GM13977 (cell line): ENCODE measurements at regions not wholly inside any gene's neighbourhood (a gene's known extent, or its start where the extent isn't known, plus 50 kb on each side); places are given as distances from the start of the nearest gene placed in this dataset.
"Not testable (repeated sequence)": the region's sequence is repeated elsewhere in the genome, so short reads cannot be mapped to it uniquely, and the experiment has no call there.

Source experiments
- DNase-seq: peaks from one replicate; pipeline ENCODE4 v3.0.0; 2012; ENCODE audit warnings: low spot score
- in situ Hi-C: fragments of 300-500 bp; cut with MboI; formaldehyde crosslinking; loops from one replicate; pipeline ENCODE4 v1.12.0; 2022; ENCODE audit warnings: low sequenced_read_pairs, low pct_unique_long_range_greater_than_20kb, mixed read lengths, inconsistent platforms; ENCODE audit not compliant: unreplicated experiment
- TF ChIP-seq, protein P1 (sequence below): IDR thresholded peaks from 2 replicates; pipeline ENCODE4 v1.5.1; 2012; ENCODE audit warnings: mild to moderate bottlenecking, control low read depth; ENCODE audit not compliant: insufficient read depth; ENCODE audit errors: extremely low read depth, missing control alignments

DNA sequence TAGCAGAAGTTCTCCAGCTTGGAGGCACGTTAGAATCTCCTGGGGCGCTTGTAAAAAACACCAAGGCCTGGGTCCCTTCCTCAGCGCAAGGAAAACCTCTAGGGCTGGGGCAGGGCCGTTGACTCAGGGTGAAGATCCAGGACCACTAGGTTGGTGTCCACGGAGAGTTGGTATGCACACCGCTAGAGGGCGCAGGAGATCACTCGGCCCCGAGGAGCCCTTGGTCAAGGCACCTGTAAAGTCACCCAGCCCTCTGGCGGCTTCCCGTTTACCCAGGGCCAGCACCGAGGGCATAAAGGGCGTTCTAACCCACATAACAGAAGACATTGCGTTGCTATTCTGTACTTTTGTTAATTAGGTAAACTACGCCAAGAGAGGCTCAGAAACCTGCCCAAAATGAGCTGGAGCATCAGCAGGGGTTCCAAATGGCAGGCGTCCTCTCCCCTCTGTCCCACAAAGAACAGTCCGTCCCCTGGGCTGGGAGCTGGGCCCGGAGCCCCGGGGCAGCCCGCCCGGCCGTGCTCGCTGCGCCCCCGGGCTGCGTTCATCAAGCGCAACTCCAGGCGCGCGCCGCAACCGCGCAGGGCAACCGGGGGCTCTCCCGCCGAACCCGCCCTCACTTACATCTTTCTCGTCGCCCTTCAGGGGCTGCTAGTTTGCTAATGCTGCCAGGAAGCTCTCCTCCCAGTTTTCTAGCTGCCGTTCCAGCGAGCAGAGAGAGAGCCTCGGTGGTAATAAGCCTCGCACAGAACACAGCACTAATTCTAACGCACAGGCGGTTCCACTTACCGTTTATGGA, 332.1 kb downstream of the ARRDC4 start:
- TF ChIP-seq, protein P1, sequence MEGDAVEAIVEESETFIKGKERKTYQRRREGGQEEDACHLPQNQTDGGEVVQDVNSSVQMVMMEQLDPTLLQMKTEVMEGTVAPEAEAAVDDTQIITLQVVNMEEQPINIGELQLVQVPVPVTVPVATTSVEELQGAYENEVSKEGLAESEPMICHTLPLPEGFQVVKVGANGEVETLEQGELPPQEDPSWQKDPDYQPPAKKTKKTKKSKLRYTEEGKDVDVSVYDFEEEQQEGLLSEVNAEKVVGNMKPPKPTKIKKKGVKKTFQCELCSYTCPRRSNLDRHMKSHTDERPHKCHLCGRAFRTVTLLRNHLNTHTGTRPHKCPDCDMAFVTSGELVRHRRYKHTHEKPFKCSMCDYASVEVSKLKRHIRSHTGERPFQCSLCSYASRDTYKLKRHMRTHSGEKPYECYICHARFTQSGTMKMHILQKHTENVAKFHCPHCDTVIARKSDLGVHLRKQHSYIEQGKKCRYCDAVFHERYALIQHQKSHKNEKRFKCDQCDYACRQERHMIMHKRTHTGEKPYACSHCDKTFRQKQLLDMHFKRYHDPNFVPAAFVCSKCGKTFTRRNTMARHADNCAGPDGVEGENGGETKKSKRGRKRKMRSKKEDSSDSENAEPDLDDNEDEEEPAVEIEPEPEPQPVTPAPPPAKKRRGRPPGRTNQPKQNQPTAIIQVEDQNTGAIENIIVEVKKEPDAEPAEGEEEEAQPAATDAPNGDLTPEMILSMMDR, result peak; percentile 75
- in situ Hi-C loops, result no loop called here
- DNase-seq, result peak; percentile 77

DNA sequence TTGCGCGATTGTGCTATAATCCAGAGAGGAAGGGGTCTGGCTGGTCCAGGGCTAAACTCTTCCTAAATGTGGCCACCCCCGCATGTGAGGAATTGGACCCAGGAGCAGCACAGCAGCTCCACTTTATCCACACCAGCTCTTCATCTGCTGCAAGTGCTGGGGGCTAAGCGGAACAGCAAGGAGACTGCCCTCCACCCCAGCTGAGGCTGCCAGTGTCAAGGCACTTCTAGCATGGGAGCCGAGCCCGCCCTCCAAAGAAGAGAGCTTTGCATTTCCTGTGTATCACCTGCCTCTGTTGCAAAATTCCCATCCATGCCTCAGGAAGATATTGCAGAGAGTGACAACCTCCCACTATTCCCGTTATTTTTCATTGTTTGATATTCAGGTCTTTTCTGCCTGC, 333.6 kb downstream of the ARRDC4 start:
- TF ChIP-seq, protein P1, result no peak
- DNase-seq, result no peak
- in situ Hi-C loops, result no loop called here

DNA sequence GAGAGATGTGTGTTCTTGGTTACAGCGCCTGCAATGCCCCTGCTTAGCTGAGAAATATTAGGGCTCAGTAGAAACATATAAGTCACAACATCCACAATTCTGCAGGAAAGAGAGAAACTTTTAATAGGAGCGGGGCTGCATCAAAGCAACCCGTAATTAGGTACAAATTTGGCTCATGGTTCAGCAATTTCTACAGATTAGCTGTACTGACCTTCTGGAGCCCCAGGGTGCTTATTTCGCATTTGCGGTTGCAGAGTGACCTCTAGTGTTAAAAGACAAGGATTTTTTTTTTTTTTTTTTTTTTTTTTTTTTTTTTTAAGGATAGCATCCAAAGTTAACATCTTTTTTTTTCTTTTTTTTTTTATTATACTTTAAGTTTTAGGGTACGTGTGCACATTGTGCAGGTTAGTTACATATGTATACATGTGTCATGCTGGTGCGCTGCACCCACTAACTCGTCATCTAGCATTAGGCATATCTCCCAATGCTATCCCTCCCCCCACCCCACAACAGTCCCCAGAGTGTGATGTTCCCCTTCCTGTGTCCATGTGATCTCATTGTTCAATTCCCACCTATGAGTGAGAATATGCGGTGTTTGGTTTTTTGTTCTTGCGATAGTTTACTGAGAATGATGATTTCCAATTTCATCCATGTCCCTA, 334.7 kb downstream of the ARRDC4 start:
- in situ Hi-C loops, result not testable (repeated sequence)
- TF ChIP-seq, protein P1, result peak; percentile 5
- peak; percentile 65 for DNase-seq

DNA sequence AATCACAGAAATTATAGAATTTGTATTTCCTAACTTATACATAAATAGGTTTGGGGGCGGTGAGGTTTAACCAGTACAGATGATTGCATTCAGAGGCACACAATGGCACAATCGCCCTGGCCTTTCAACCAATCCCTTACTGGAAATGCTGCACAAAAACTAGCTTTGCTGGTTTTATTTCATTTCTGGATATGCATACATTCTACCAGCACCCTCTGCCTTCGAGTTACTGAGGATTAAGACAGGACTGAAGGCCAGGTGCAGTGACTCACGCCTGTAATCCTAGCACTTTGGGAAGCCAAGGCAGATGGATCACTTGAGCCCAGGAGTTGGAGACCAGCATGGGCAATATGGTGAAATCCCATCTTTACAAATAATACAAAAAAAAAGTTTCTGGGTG, 336.1 kb downstream of the ARRDC4 start:
- DNase-seq, result no peak
- TF ChIP-seq, protein P1, result no peak
- in situ Hi-C loops, result no loop called here

DNA sequence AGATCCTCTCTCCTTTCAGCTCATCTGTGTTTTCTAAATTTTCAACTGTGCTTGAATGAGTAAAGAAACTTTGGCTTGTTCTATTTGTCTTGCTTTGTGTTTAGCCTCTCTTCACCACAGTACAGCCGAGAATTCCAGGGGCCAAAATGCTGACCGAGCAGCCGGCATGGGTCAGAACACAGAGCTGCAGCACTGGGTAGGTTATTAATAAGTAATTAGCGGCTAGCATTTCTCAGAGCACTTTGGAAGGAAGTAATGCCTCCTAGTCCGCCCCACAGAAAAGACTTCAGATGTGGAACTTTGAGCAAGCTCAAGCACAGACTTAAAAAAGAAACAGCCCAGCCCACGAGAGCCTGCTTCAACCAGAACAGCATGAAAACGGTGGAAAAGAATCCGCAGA, 343.9 kb downstream of the ARRDC4 start:
- in situ Hi-C loops, result loop anchor here (10.0 kb wide), 1 partner anchor 120 kb away; no protein-coding TSS in a partner anchor
- DNase-seq, result no peak
- TF ChIP-seq, protein P1, result no peak

DNA sequence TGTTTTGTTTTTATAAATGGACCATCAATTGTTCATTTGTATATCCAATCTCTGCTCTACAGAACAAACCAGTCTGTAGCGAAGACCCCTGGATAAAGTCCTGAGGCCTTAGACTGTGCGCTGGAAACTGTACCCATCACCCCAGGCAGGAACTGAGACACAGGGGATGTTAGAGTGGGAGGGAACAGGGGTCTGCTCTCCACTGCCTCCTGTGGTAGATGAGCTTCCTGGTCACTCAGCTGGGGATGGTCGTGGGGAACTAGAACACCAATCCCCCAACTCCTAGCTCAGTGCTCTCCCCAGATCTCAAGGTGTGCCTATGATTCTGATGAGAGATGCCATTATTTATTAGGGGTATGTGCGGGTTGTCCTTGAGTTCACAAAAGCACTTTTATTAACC, 340.2 kb upstream of the IGF1R start:
- TF ChIP-seq, protein P1, result no peak
- no peak for DNase-seq
- in situ Hi-C loops, result loop anchor here (10.0 kb wide), 1 partner anchor 117 kb away; no protein-coding TSS in a partner anchor
